ENCODE measurements at regions not wholly inside any gene's neighbourhood (a gene's known extent, or its start where the extent isn't known, plus 50 kb on each side); places are given as distances from the start of the nearest gene placed in this dataset.

- Histone ChIP-seq H3K9me3 (ENCODE audit: low read length) (peaks cover 4% of the 10 kb centered on the region; the same call in 1 of the 2 replicates), H3K4me3 (ENCODE audit: low read length) (no peak overlapping the region), H3K4me2 (ENCODE audit: low read length) (no peak overlapping the region), H3K27ac (ENCODE audit: low read length) (no peak overlapping the region), H3F3A (ENCODE audit: low read length, unreplicated experiment) (no peaks in the 10 kb centered on the region), H3K27me3 (ENCODE audit: low read length) (peaks cover 23% of the 10 kb centered on the region; the same call in 1 of the 2 replicates), H3K36me3 (ENCODE audit: low read depth, low read length) (no peaks in the 10 kb centered on the region), H4K20me1 (ENCODE audit: low read length) (no peaks in the 10 kb centered on the region), H3K9ac (ENCODE audit: low read length) (no peak overlapping the region), H2AFZ (ENCODE audit: low read length) (no peak overlapping the region), H3K79me2 (ENCODE audit: low read length) (no peaks in the 10 kb centered on the region), H3K9me2 (replicated peaks; ENCODE audit: low read length) (no peaks in the 10 kb centered on the region), H3K4me1 (ENCODE audit: insufficient read depth, low read length) (no peaks in the 10 kb centered on the region)
- ChIA-PET CTCF (no interaction called here), POLR2A (ENCODE audit: unreplicated experiment) (no interaction called here)
- ATAC-seq (no peak), DNase-seq (no peak)
- intact Hi-C loops (cut with micrococcal nuclease), result no loop called here
- TF ChIP-seq EZH2phosphoT487 (IDR thresholded peaks at IDR 0.05; ENCODE audit: borderline replicate concordance, low read length) (no peak), EZH2 (IDR thresholded peaks at IDR 0.05; ENCODE audit: low read length, unreplicated experiment) (no peak), CTCF (conservative IDR thresholded peaks at IDR 0.05; ENCODE audit: low read depth, low read length) (no peak)
- BruUV-seq (replicated peaks), result no TSS peak
Measured at GRCh38 chr10:78591066-78591465, 477.7 kb upstream of the ZMIZ1 start.

- no TSS peak for BruUV-seq (replicated peaks)
- H3K4me2 ChIP-seq (ENCODE audit: low read length), result no peak overlapping the region
- DNase-seq (no peak), ATAC-seq (no peak)
- no peak overlapping the region for H3K27ac ChIP-seq (ENCODE audit: low read length)
- ChIA-PET CTCF (no interaction called here), POLR2A (ENCODE audit: unreplicated experiment) (interaction anchor here (0.6 kb wide), 1 partner anchor 209 kb away, joined by 3 read pairs; no protein-coding TSS in a partner anchor)
- no peak overlapping the region for H3K4me3 ChIP-seq (ENCODE audit: low read length)
- H2AFZ ChIP-seq (ENCODE audit: low read length), result no peak overlapping the region
- intact Hi-C loops (cut with micrococcal nuclease), result no loop called here
- no peak for TF ChIP-seq CTCF (conservative IDR thresholded peaks at IDR 0.05; ENCODE audit: low read depth, low read length)
- TF ChIP-seq EZH2 (IDR thresholded peaks at IDR 0.05; ENCODE audit: low read length, unreplicated experiment), result no peak
- no peak for TF ChIP-seq EZH2phosphoT487 (IDR thresholded peaks at IDR 0.05; ENCODE audit: borderline replicate concordance, low read length)
- H3K9me3 ChIP-seq (ENCODE audit: low read length), result peaks cover 4% of the 10 kb centered on the region; the same call in 1 of the 2 replicates
- H3K27me3 ChIP-seq (ENCODE audit: low read length), result peaks cover 40% of the 10 kb centered on the region
- no peaks in the 10 kb centered on the region for H3K36me3 ChIP-seq (ENCODE audit: low read depth, low read length)
- H3F3A ChIP-seq (ENCODE audit: low read length, unreplicated experiment), result no peaks in the 10 kb centered on the region
- no peaks in the 10 kb centered on the region for H3K79me2 ChIP-seq (ENCODE audit: low read length)
- no peaks in the 10 kb centered on the region for H3K9me2 ChIP-seq (replicated peaks; ENCODE audit: low read length)
- no peak overlapping the region for H3K9ac ChIP-seq (ENCODE audit: low read length)
- H4K20me1 ChIP-seq (ENCODE audit: low read length), result no peaks in the 10 kb centered on the region
- H3K4me1 ChIP-seq (ENCODE audit: insufficient read depth, low read length), result no peaks in the 10 kb centered on the region
Measured at GRCh38 chr10:78594559-78595268, 474.1 kb upstream of the ZMIZ1 start.

- Histone ChIP-seq H3K27ac (ENCODE audit: low read length) (no peak overlapping the region), H3K9me3 (ENCODE audit: low read length) (peaks cover 4% of the 10 kb centered on the region; the same call in 1 of the 2 replicates), H3K9ac (ENCODE audit: low read length) (no peak overlapping the region), H4K20me1 (ENCODE audit: low read length) (no peaks in the 10 kb centered on the region), H3K79me2 (ENCODE audit: low read length) (no peaks in the 10 kb centered on the region), H2AFZ (ENCODE audit: low read length) (no peak overlapping the region), H3K4me3 (ENCODE audit: low read length) (no peak overlapping the region), H3K36me3 (ENCODE audit: low read depth, low read length) (no peaks in the 10 kb centered on the region), H3K9me2 (replicated peaks; ENCODE audit: low read length) (no peaks in the 10 kb centered on the region), H3F3A (ENCODE audit: low read length, unreplicated experiment) (no peaks in the 10 kb centered on the region), H3K4me1 (ENCODE audit: insufficient read depth, low read length) (no peaks in the 10 kb centered on the region), H3K27me3 (ENCODE audit: low read length) (peaks cover 45% of the 10 kb centered on the region), H3K4me2 (ENCODE audit: low read length) (no peak overlapping the region)
- no peak for ATAC-seq
- TF ChIP-seq EZH2phosphoT487 (IDR thresholded peaks at IDR 0.05; ENCODE audit: borderline replicate concordance, low read length), result no peak
- TF ChIP-seq CTCF (conservative IDR thresholded peaks at IDR 0.05; ENCODE audit: low read depth, low read length), result no peak
- no peak for TF ChIP-seq EZH2 (IDR thresholded peaks at IDR 0.05; ENCODE audit: low read length, unreplicated experiment)
- BruUV-seq (replicated peaks), result no TSS peak
- ChIA-PET CTCF (no interaction called here), POLR2A (ENCODE audit: unreplicated experiment) (no interaction called here)
- no peak for DNase-seq
- intact Hi-C loops (cut with micrococcal nuclease), result no loop called here
Measured at GRCh38 chr10:78595269-78595619, 473.5 kb upstream of the ZMIZ1 start.

Data from PC-3 (cell line).